K562 (cell line): ENCODE measurements at regions not wholly inside any gene's neighbourhood (a gene's known extent, or its start where the extent isn't known, plus 50 kb on each side); places are given as distances from the start of the nearest gene placed in this dataset.

ENCODE experiments used
- ATF2 ChIP-seq: sonication (generic); formaldehyde crosslinking; IDR thresholded peaks from 2 replicates; pipeline ENCODE4 v1.8.1; 2022; ENCODE audit warnings: missing genetic modification reagents
- CTCF ChIP-seq, 3 experiments: IDR thresholded peaks in 2 of 3; conservative IDR thresholded peaks in 1 of 3; 2 replicates each; pipeline ENCODE4 v1.5.1; 2011 to 2012; ENCODE audit warnings: low read length in 3 of 3, mild to moderate bottlenecking in 3 of 3, control low read depth in 2 of 3, improper control_type of control experiment in 1 of 3, inconsistent platforms in 1 of 3, low read depth in 1 of 3, mixed read lengths in 1 of 3, moderate library complexity in 1 of 3; ENCODE audit not compliant: insufficient read depth in 2 of 3
- EZH2 ChIP-seq: IDR thresholded peaks from 2 replicates; pipeline ENCODE4 v1.6.1; 2012; ENCODE audit warnings: low read depth, mild to moderate bottlenecking, inconsistent platforms, low read length, borderline replicate concordance
- GABPA ChIP-seq: fragments of 200-800 bp; sonication (Bioruptor generic); conservative IDR thresholded peaks from 2 replicates; pipeline ENCODE4 v1.6.1; 2016; ENCODE audit warnings: low read depth, missing genetic modification characterization, missing compliant biosample characterization
- HNRNPUL1 ChIP-seq: fragments of 200-400 bp; formaldehyde crosslinking; IDR thresholded peaks from 2 replicates; pipeline ENCODE4 v1.6.1; 2017; ENCODE audit warnings: low read length
- MNT ChIP-seq, 2 experiments: fragments of 450-650 bp; conservative IDR thresholded peaks; 2 replicates each; pipeline ENCODE4 v1.6.1; 2017; ENCODE audit warnings: mild to moderate bottlenecking in 2 of 2, moderate library complexity in 2 of 2
- NCOA4 ChIP-seq: fragments of 450-650 bp; IDR thresholded peaks from 2 replicates; pipeline ENCODE4 v1.6.1; 2018; ENCODE audit warnings: mild to moderate bottlenecking; ENCODE audit not compliant: partially characterized antibody
- POLR2A ChIP-seq: fragments of 450-650 bp; conservative IDR thresholded peaks from 2 replicates; pipeline ENCODE4 v1.6.1; 2016
- POLR2AphosphoS5 ChIP-seq: IDR thresholded peaks from 2 replicates; pipeline ENCODE4 v1.6.1; 2011; ENCODE audit warnings: mild to moderate bottlenecking, low read depth, low read length, moderate library complexity; ENCODE audit not compliant: control insufficient read depth, insufficient read depth
- PTRF ChIP-seq: fragments of 450-650 bp; IDR thresholded peaks from 2 replicates; pipeline ENCODE4 v1.6.1; 2016; ENCODE audit warnings: mild to moderate bottlenecking, missing genetic modification characterization, missing compliant biosample characterization
- PTTG1 ChIP-seq: fragments of 450-650 bp; IDR thresholded peaks from 2 replicates; pipeline ENCODE4 v1.6.1; 2016; ENCODE audit warnings: low read depth, mild to moderate bottlenecking, missing genetic modification characterization, missing compliant biosample characterization
- RBBP5 ChIP-seq: fragments of 200-600 bp; sonication (generic); IDR thresholded peaks from 2 replicates; pipeline ENCODE4 v1.6.1; 2012; ENCODE audit warnings: borderline replicate concordance, mild to moderate bottlenecking, low read length, control low read depth, inconsistent platforms; ENCODE audit not compliant: insufficient read depth, poor library complexity, severe bottlenecking
- REST ChIP-seq, 2 experiments: fragments of 450-650 bp; formaldehyde crosslinking in 1 of 2; IDR thresholded peaks; 2 replicates each; pipeline versions ENCODE4 v1.4.0 to v1.6.1; 2014 to 2020; ENCODE audit warnings: mild to moderate bottlenecking in 2 of 2, borderline replicate concordance in 1 of 2, low read depth in 1 of 2
- SRSF7 ChIP-seq: fragments of 200-400 bp; formaldehyde crosslinking; optimal IDR thresholded peaks from 2 replicates; pipeline ENCODE3; 2017; ENCODE audit warnings: mild to moderate bottlenecking, low read depth, low read length

- TF ChIP-seq NCOA4 (no peak), PTTG1 (no peak), CTCF (IDR thresholded peaks at IDR 0.05 in 2 of 3, conservative IDR thresholded peaks at IDR 0.05 in 1 of 3; ENCODE audit: insufficient read depth in 2 of 3, low read depth in 1 of 3, low read length in 3 of 3) (no peak), SRSF7 (no peak), EZH2 (no peak), REST (IDR thresholded peaks at IDR 0.05; ENCODE audit: borderline replicate concordance) (no peak), REST (CRISPR knock-in tag; IDR thresholded peaks at IDR 0.05; ENCODE audit: low read depth) (no peak), POLR2A (no peak), RBBP5 (no peak), MNT (conservative IDR thresholded peaks at IDR 0.05) (no peak), HNRNPUL1 (no peak), POLR2AphosphoS5 (no peak), PTRF (tag) (no peak), ATF2 (no peak), GABPA (no peak)
These were observed 89.1 kb upstream of the VASH1 start for GRCh38 chr14:76672123-76672522.
